ENCODE measurements at regions not wholly inside any gene's neighbourhood (a gene's known extent, or its start where the extent isn't known, plus 50 kb on each side); places are given as distances from the start of the nearest gene placed in this dataset.

GRCh38 chr7:57399972-57400371, 50.0 kb upstream of the ZNF716 start:
- TF ChIP-seq ZNF37A (tag by site-specific recombination; IDR thresholded peaks at IDR 0.05), result no peak
- no peak for TF ChIP-seq MEIS1 (CRISPR knock-in tag; IDR thresholded peaks at IDR 0.05; ENCODE audit: borderline replicate concordance)
- no peak for TF ChIP-seq ZNF24 (tag by site-specific recombination; IDR thresholded peaks at IDR 0.05)
- TF ChIP-seq KLF16 (tag by site-specific recombination; IDR thresholded peaks at IDR 0.05), result no peak
- TF ChIP-seq ZNF391 (tag by site-specific recombination; IDR thresholded peaks at IDR 0.05; ENCODE audit: borderline replicate concordance, low read depth), result no peak
- no peak for TF ChIP-seq INSM2 (tag by site-specific recombination; IDR thresholded peaks at IDR 0.05)
- no peak for TF ChIP-seq ZBTB8A (tag by site-specific recombination; IDR thresholded peaks at IDR 0.05)
- TF ChIP-seq ZNF10 (tag by site-specific recombination; IDR thresholded peaks at IDR 0.05), result no peak
- no peak for TF ChIP-seq BCL11B (tag by site-specific recombination; IDR thresholded peaks at IDR 0.05; ENCODE audit: low read depth)
- TF ChIP-seq ZSCAN5A (tag by site-specific recombination; IDR thresholded peaks at IDR 0.05), result no peak
- TF ChIP-seq ZNF747 (tag by site-specific recombination; IDR thresholded peaks at IDR 0.05), result no peak
- TF ChIP-seq ZNF624 (tag by site-specific recombination; IDR thresholded peaks at IDR 0.05), result no peak
- TF ChIP-seq SP3 (tag by site-specific recombination; IDR thresholded peaks at IDR 0.05), result no peak
- TF ChIP-seq ZNF394 (tag by site-specific recombination; IDR thresholded peaks at IDR 0.05; ENCODE audit: borderline replicate concordance), result no peak
- no peak for TF ChIP-seq GLIS1 (tag by site-specific recombination; IDR thresholded peaks at IDR 0.05)
- no peak for TF ChIP-seq ZNF510 (tag by site-specific recombination; IDR thresholded peaks at IDR 0.05; ENCODE audit: insufficient replicate concordance)
- CTCF ChIA-PET, result no interaction called here
- H3K4me1 ChIP-seq (ENCODE audit: control insufficient read depth, insufficient read depth, low read length), result no peaks in the 10 kb centered on the region
- no peaks in the 10 kb centered on the region for H3K36me3 ChIP-seq (ENCODE audit: control insufficient read depth in 2 of 2, insufficient read depth in 1 of 2, low read length in 2 of 2)
- no peak overlapping the region for H3K4me3 ChIP-seq (ENCODE audit: low read depth, low read length)
- no peak overlapping the region for H3K27ac ChIP-seq (ENCODE audit: extremely low read depth, low read depth, low read length)
- POLR2A ChIA-PET, result no interaction called here
- no peaks in the 10 kb centered on the region for H3K9me3 ChIP-seq (ENCODE audit: control insufficient read depth, insufficient read depth, low read depth, low read length)

Measured in HEK293 (cell line).